Neuron (in vitro differentiated cells): ENCODE measurements at regions not wholly inside any gene's neighbourhood (a gene's known extent, or its start where the extent isn't known, plus 50 kb on each side); places are given as distances from the start of the nearest gene placed in this dataset.

ENCODE experiments used
- H2AFZ ChIP-seq: one replicate; pipeline ENCODE4 v1.6.1; 2013; ENCODE audit warnings: low read depth, mild to moderate bottlenecking, inconsistent platforms, low read length, moderate library complexity
- H3K27me3 ChIP-seq: one replicate; pipeline ENCODE4 v1.6.1; 2013; ENCODE audit warnings: low read length; ENCODE audit not compliant: insufficient read depth
- H3K36me3 ChIP-seq: one replicate; pipeline ENCODE4 v1.6.1; 2013; ENCODE audit warnings: low read length; ENCODE audit not compliant: insufficient read depth
- H3K4me1 ChIP-seq: one replicate; pipeline ENCODE4 v1.6.1; 2013; ENCODE audit warnings: low read length; ENCODE audit not compliant: insufficient read depth
- H3K4me3 ChIP-seq: 2 replicates; pipeline ENCODE4 v1.5.1; 2013; ENCODE audit warnings: mild to moderate bottlenecking, low read length, moderate library complexity
- H3K9me3 ChIP-seq: one replicate; pipeline ENCODE4 v1.6.1; 2013; ENCODE audit warnings: low read length

DNA sequence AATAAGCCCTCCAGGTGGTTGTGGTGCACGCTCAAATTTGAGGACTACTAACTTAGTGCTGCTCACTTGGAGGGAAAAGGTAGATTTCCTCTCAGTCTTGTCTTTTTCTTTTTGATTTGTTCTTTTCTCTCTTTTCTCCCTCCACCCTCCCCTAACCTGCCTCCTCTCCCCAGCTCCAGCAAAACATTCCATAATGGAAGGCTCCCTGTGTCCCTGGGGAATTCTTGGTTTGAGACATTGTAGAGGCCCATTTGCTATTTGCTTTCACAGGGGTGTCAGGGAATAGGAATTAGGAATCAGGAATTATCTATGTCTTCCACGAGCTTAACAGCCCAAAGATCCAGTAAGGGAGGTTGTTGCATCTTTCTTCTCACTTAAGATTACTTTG lies 136.8 kb upstream of the UMPS start:
- H3K9me3 ChIP-seq = no peaks in the 10 kb centered on the region
- H3K4me3 ChIP-seq = no peak overlapping the region
- no peaks in the 10 kb centered on the region for H3K27me3 ChIP-seq
- H2AFZ ChIP-seq = no peak overlapping the region
- no peaks in the 10 kb centered on the region for H3K36me3 ChIP-seq
- H3K4me1 ChIP-seq = no peaks in the 10 kb centered on the region

DNA sequence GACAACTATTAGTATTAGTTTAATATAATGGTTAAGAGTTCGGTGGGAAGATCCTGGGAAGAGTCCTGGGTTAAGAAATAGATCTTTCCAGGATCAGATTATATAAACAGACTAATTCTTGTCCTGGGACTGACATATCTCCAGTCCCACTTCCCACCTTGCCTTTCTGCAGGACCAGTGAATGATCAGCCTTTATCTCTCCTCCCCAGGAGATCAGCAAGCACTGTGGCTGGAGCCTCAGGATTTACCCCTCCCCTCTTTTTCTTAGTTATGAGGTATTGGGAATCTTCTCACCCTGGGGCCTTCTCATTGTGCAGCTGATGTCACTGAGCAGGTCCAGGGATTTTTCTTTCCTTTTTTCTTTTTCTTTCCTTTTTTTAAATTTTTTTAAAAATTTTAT lies 135.7 kb upstream of the UMPS start:
- H3K9me3 ChIP-seq = no peaks in the 10 kb centered on the region
- H2AFZ ChIP-seq = no peak overlapping the region
- no peaks in the 10 kb centered on the region for H3K27me3 ChIP-seq

DNA sequence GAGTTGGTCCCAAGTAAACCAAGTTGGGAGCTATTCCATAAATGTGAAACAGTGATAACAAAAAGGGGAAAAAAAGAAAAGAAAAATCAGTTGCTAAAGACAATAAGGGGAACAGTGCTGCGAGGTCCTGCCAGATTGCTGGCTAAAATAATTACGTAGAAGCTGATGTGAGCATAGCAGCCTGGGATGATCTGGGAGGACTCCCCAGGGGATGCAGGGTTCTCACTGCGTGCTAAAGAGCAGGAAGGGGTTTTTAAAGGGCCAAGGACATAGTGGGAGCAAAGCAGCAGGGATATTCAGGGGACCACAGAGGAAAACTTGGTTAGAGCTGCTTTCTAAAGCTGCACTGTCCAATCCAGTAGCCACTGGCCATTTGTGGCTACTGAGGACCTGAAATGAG lies 133.0 kb upstream of the UMPS start:
- Histone ChIP-seq H2AFZ (no peak overlapping the region), H3K36me3 (no peaks in the 10 kb centered on the region), H3K4me1 (no peaks in the 10 kb centered on the region), H3K9me3 (no peaks in the 10 kb centered on the region), H3K27me3 (no peaks in the 10 kb centered on the region), H3K4me3 (no peak overlapping the region)

More for the DNA sequence above, 135.7 kb upstream of the UMPS start:
- Histone ChIP-seq H3K4me3 (no peak overlapping the region), H3K36me3 (no peaks in the 10 kb centered on the region), H3K4me1 (no peaks in the 10 kb centered on the region)

DNA sequence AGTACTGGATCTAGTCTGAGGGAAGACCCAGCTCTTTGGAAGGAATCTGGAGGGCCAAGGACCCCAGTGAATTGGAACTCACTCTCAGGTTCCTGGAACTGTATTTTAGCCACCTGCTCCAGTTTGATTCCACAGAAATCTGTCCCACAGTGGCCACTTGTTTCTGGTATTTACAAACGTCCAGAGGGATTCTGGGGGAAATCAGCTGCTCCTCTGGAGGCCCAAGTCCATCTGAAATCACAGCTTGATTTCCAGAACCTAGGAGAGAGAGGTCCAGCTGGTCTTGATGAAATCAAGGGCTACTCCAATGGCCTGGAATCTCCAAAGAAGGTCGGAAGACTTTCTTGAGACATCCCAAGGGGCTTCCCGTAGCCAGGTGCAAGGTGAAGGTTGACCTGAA lies 132.3 kb upstream of the UMPS start:
- no peaks in the 10 kb centered on the region for H3K36me3 ChIP-seq

DNA sequence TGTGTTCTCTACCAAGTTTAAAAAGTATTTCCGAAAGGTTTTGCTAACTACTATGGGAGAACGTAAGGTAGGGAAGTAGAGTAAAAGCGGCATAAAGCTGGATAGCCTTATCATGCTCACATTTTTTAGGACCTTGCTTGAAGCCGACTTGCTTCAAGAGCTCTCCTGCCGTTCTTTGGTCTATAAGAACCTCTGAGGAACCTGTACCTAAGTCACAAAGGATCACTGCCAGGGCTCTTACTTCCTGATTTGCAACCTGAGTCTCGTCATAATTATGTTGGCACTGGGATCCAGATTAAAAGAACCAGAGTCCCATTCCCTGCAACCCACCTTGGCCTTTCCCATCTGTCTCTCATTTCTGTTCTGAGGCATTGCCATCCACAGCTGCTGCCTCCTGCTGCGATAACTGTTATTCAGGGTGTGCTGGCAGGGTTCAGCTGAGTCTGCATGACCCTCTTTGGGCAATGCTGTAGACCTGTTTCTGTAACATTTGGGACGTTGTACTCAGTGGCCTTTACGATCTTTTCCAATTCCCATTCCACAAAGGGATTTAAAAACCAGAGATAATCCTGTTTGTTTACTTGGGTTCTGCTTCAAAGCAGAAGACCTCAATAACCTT lies 131.0 kb upstream of the UMPS start:
- no peaks in the 10 kb centered on the region for H3K9me3 ChIP-seq
- H3K27me3 ChIP-seq = no peaks in the 10 kb centered on the region
- H2AFZ ChIP-seq = no peak overlapping the region
- no peak overlapping the region for H3K4me3 ChIP-seq
- no peaks in the 10 kb centered on the region for H3K4me1 ChIP-seq
- H3K36me3 ChIP-seq = no peaks in the 10 kb centered on the region

More for the DNA sequence above, 132.3 kb upstream of the UMPS start:
- H3K27me3 ChIP-seq = no peaks in the 10 kb centered on the region
- no peak overlapping the region for H3K4me3 ChIP-seq
- no peaks in the 10 kb centered on the region for H3K4me1 ChIP-seq
- no peak overlapping the region for H2AFZ ChIP-seq
- no peaks in the 10 kb centered on the region for H3K9me3 ChIP-seq

DNA sequence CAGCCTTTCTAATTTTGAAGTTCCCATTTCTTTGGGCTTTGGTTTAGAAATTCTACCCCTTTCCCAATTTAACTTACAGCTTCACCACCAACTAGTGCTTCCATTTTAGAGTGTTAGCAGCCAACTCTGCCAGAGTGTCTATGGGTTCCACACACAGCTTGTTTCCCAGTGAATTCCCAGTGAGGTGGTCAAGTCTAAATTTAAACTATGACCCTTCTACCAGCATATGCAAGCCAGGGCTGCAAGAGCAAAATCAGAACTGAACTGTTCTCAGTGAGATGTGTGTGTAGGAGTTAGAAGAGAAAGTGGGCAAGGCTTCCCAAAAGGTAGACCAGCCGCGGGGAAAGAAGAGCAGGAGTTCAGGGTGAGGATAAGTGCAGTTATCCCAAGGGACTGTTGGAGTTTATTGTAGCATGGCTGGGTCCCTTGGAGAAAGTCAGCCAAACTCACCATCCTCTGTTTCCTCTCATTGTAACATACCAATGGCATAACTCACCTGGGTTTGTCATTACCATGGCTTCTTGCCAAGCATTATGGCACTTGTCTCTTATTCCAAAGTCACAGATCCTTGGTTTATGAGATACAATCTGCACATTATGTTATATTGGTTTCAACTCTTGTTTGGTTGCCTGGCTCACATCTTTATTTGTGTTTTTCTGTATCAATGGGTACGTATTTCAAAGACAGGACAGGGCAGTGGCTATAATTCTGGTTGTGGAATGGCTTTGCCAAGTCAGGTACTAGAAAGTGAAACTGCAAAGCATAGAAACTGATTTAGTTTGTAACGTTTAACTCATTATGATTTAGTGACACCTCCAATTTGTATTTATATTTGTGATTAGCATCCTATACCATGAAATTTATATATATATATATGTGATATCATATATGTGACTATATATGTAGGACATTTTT lies 130.2 kb upstream of the UMPS start:
- Histone ChIP-seq H3K9me3 (no peaks in the 10 kb centered on the region), H3K4me3 (no peak overlapping the region), H3K36me3 (no peaks in the 10 kb centered on the region), H3K4me1 (no peaks in the 10 kb centered on the region), H3K27me3 (no peaks in the 10 kb centered on the region), H2AFZ (no peak overlapping the region)

DNA sequence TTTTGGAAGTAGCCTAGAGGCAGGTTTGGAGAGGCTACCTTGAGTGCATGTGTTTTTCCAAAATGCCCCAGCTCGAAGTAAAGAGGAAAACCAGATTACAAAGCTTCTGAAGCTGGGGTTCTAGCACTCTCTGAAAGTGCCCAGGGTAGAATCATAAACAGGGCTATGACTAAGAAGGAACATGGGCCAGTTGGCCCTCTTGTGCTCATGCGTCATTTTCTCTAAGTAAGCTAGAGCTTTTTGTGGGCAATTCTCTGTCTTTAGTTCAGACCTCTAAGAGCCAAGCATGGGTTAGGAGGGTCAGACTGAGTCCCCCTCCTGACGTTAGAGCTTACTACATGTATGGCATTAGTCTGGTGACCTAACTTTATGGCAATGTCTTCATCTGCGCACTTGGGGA lies 129.5 kb upstream of the UMPS start:
- Histone ChIP-seq H2AFZ (no peak overlapping the region), H3K4me1 (no peaks in the 10 kb centered on the region), H3K27me3 (no peaks in the 10 kb centered on the region), H3K36me3 (no peaks in the 10 kb centered on the region), H3K9me3 (no peaks in the 10 kb centered on the region), H3K4me3 (no peak overlapping the region)

DNA sequence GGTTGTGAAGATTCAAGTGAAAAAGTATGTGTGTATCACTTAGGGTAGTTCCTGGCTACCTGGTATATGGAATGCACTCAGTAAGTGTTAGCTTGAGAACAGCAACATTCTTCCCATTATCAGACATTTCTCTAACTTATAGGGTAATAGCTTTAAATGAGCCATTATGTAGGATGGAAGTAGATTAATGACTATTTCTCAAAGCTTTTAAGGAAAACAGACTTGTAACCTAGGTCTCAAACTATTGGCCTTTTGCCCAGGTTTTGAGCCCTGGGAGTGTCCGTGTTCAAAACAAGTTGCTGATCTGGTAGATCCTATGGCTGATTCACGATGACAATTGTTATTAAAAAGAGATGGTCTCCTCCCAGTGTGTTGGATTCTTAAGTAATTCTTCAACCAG lies 129.1 kb upstream of the UMPS start:
- no peaks in the 10 kb centered on the region for H3K36me3 ChIP-seq
- no peaks in the 10 kb centered on the region for H3K4me1 ChIP-seq
- no peak overlapping the region for H3K4me3 ChIP-seq
- no peaks in the 10 kb centered on the region for H3K27me3 ChIP-seq
- H2AFZ ChIP-seq = no peak overlapping the region
- no peaks in the 10 kb centered on the region for H3K9me3 ChIP-seq

DNA sequence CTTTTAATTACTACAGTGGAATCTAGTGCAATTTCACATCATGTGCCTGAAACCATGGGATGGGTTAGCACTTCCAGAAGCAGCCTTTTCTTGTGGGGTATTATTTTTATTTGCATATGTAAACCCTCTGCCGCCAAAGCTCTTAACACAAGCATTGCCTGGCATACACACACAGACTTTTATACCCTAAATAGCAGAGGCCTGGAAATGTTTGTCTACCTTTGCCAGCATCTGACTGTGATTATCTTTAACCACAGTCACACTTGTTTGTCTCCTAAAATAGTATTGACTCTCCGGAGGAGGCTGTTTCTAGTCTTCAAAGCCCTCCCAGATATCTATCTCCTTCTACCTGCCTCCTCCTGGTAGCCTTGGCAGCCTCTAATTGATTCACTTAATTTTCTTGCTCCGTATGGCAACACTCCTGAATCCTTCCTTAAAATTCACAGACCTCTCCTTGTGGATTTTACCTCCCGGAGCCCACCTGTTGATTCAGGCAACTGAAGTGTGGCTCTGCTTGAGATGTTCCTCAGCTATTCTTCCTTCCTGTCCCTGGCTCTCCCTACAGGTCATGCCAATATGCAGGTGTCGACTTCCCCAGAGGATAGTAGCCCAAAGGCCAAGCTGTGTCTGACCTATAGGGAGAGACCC lies 127.1 kb upstream of the UMPS start:
- Histone ChIP-seq H3K36me3 (no peaks in the 10 kb centered on the region), H2AFZ (no peak overlapping the region), H3K4me1 (no peaks in the 10 kb centered on the region), H3K9me3 (no peaks in the 10 kb centered on the region), H3K4me3 (no peak overlapping the region), H3K27me3 (no peaks in the 10 kb centered on the region)

DNA sequence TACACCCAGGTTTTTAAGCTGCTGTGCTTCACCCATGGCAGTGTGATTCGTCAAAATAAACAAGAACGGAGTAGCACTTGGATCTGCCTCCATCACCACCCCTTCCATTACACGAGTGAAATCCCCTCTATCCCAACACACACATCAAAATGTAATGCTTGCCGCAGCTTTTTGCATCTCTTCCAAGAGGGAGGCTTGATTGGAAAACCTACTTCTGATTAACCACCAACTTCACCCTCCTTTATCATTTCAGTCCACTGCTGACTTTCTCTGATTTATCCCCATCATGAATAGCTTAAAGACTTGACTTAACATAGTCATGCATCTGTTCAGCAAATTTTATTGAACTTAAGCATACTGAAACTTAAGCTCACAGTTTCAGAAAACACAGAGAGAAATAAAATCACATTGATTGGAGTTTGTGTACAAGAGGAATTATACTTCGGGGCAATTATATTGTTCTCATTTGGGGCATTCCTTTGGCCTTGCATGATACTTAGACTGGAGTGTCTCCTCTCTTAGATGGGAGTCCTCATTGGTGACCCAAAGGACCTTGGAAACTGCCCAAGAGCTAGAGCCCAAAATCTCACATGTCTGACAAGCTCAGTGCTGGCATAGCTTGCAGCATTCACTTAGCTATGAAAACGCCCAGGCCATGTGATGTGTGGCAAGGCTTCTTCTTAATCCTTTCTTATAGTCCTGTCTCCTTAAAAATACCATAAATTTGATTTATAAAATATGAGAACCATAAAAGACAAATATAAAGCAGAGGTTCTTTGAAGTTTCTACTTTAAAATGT lies 124.3 kb upstream of the UMPS start:
- H3K36me3 ChIP-seq = no peaks in the 10 kb centered on the region

DNA sequence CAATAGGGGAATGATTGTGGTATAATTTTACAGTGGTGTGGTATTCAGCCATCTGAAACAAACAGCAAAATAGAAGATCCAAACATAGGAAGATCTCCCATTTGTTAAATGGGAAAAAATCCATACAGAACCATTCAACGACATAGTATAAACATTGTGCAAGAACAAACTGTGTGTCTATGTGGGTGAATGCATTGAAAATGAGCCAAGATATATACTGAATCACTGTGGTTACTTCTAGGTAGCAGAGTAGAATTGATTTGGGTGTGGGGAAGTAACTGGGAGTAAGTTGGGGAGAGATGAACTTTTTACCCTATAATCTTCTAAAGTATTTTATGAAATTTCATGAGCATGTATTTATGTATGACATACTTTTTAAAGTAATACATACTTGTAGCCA lies 123.1 kb upstream of the UMPS start:
- H3K4me3 ChIP-seq = no peak overlapping the region
- H2AFZ ChIP-seq = no peak overlapping the region
- H3K4me1 ChIP-seq = no peaks in the 10 kb centered on the region
- H3K9me3 ChIP-seq = no peaks in the 10 kb centered on the region
- no peaks in the 10 kb centered on the region for H3K27me3 ChIP-seq
- H3K36me3 ChIP-seq = no peaks in the 10 kb centered on the region

More for the DNA sequence above, 124.3 kb upstream of the UMPS start:
- H2AFZ ChIP-seq = no peak overlapping the region
- no peak overlapping the region for H3K4me3 ChIP-seq
- no peaks in the 10 kb centered on the region for H3K9me3 ChIP-seq
- H3K4me1 ChIP-seq = no peaks in the 10 kb centered on the region
- no peaks in the 10 kb centered on the region for H3K27me3 ChIP-seq

DNA sequence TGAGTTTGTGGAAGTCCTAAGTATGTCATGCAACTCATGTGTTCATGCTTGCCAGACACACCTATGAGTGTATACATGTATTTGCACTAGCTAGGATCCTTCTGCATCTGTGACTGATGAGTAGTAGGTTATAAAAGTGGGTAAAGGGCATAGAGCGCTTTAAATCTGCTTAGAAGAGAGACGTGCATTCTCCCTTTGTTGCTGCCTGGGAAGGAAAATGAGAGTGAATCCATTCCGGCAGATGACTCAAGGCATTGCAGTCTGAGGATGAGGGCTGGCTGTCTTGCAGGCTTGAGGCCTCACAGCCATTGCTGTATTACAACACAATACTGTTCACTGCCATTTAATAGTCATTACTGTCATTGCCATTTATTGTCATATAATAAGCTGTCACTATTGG lies 120.8 kb upstream of the UMPS start:
- Histone ChIP-seq H3K27me3 (no peaks in the 10 kb centered on the region), H3K9me3 (no peaks in the 10 kb centered on the region), H3K36me3 (no peaks in the 10 kb centered on the region), H3K4me3 (no peak overlapping the region), H2AFZ (no peak overlapping the region), H3K4me1 (no peaks in the 10 kb centered on the region)

DNA sequence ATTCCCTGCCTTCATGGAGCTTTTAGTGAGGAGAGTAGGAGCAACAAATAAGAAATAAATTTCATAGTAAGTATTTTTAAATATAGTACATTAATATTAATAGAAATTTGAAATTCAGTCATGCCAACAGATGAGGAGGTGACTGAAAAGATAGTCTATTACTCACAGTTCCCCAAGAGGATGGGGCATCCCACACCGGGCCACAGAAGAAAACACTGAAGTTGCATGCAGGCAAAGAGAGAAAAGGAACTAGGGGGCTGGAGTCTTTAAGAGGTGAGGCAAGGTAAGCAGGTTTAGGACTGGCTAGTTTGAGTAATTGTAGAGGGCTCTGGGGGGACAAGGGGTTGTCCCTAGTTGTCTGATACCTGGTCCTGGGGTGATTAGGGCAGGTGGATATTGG lies 120.1 kb upstream of the UMPS start:
- Histone ChIP-seq H3K9me3 (no peaks in the 10 kb centered on the region), H3K4me3 (no peak overlapping the region), H3K4me1 (no peaks in the 10 kb centered on the region), H3K36me3 (no peaks in the 10 kb centered on the region), H2AFZ (no peak overlapping the region), H3K27me3 (no peaks in the 10 kb centered on the region)
